ENCODE measurements at regions not wholly inside any gene's neighbourhood (a gene's known extent, or its start where the extent isn't known, plus 50 kb on each side); places are given as distances from the start of the nearest gene placed in this dataset.

DNA sequence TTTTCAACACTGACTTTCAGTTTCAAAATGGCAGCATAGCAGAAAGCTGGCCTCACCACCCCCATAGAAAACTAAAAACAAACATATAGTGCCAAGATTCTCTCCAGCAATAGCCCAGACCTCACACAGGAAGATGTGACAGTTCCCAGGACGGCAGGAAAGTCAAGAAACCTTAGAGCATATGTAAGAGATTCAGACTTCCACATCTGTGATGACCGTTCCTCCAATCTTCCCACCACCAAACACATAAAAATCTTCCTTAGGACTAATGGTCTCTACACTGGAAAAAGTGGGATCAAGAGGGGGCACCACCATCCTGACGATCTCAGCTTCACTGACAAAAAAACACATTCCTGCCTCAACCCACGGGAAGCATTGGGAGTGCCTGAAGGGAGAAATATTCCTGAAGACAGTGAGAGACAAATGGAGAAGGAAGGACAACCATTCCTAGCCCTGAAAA lies 134.1 kb upstream of the CPXCR1 start:
- TF ChIP-seq, protein P1, sequence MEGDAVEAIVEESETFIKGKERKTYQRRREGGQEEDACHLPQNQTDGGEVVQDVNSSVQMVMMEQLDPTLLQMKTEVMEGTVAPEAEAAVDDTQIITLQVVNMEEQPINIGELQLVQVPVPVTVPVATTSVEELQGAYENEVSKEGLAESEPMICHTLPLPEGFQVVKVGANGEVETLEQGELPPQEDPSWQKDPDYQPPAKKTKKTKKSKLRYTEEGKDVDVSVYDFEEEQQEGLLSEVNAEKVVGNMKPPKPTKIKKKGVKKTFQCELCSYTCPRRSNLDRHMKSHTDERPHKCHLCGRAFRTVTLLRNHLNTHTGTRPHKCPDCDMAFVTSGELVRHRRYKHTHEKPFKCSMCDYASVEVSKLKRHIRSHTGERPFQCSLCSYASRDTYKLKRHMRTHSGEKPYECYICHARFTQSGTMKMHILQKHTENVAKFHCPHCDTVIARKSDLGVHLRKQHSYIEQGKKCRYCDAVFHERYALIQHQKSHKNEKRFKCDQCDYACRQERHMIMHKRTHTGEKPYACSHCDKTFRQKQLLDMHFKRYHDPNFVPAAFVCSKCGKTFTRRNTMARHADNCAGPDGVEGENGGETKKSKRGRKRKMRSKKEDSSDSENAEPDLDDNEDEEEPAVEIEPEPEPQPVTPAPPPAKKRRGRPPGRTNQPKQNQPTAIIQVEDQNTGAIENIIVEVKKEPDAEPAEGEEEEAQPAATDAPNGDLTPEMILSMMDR (conservative IDR thresholded peaks at IDR 0.05; ENCODE audit: low read depth, low read length), result no peak
- TF ChIP-seq POLR2A (IDR thresholded peaks at IDR 0.05; ENCODE audit: low read depth, low read length) (no peak), CEBPB (IDR thresholded peaks at IDR 0.05; ENCODE audit: low read depth, low read length) (no peak), RCOR1 (IDR thresholded peaks at IDR 0.05; ENCODE audit: insufficient replicate concordance, low read length) (no peak), RFX5 (IDR thresholded peaks at IDR 0.05; ENCODE audit: low read depth, low read length) (no peak), SMC3 (IDR thresholded peaks at IDR 0.05; ENCODE audit: low read depth, low read length) (no peak), RAD21 (IDR thresholded peaks at IDR 0.05; ENCODE audit: low read length) (no peak), BHLHE40 (IDR thresholded peaks at IDR 0.05; ENCODE audit: low read depth, low read length) (no peak), MXI1 (IDR thresholded peaks at IDR 0.05; ENCODE audit: borderline replicate concordance, low read depth, low read length) (no peak), MAFK (IDR thresholded peaks at IDR 0.05; ENCODE audit: low read depth, low read length) (no peak)
- TF ChIP-seq, protein P2, sequence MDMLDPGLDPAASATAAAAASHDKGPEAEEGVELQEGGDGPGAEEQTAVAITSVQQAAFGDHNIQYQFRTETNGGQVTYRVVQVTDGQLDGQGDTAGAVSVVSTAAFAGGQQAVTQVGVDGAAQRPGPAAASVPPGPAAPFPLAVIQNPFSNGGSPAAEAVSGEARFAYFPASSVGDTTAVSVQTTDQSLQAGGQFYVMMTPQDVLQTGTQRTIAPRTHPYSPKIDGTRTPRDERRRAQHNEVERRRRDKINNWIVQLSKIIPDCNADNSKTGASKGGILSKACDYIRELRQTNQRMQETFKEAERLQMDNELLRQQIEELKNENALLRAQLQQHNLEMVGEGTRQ (IDR thresholded peaks at IDR 0.05; ENCODE audit: low read depth, low read length), result no peak
